GM18873 (cell line): ENCODE measurements at regions not wholly inside any gene's neighbourhood (a gene's known extent, or its start where the extent isn't known, plus 50 kb on each side); places are given as distances from the start of the nearest gene placed in this dataset.

Experiments used
- ATAC-seq: cut with Tn5 transposase; IDR thresholded peaks from one replicate; pipeline ENCODE4 v1.9.1; 2021; ENCODE audit warnings: mild to moderate bottlenecking, moderate library complexity, moderate number of reproducible peaks; ENCODE audit not compliant: unreplicated experiment, low FRiP score

- no peak for ATAC-seq
Measured at GRCh38 chr1:80779275-80779674, 1021.5 kb upstream of the ADGRL2 start.

- ATAC-seq: no peak
Measured at GRCh38 chr1:80778094-80778840, 1022.5 kb upstream of the ADGRL2 start.

DNA sequence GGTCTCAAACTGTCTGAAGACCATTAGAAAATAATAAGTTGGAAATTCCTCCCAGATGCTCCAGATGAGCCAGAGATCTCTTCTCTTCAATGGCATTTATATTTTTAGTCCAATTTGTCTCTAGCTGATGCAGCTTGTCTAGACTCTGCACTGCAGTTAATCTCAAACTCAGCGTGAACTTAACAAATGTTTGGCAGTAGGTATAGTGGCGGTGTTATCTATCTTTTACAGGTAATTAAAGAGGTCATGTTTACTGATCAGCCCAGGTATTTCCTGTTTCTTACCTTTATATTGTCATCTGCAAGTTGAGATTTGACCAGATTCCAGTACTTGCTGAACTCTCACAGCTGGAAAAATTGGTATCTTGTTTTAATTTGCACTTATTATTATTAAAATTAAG is 1024.5 kb upstream of the ADGRL2 start:
- no peak for ATAC-seq

DNA sequence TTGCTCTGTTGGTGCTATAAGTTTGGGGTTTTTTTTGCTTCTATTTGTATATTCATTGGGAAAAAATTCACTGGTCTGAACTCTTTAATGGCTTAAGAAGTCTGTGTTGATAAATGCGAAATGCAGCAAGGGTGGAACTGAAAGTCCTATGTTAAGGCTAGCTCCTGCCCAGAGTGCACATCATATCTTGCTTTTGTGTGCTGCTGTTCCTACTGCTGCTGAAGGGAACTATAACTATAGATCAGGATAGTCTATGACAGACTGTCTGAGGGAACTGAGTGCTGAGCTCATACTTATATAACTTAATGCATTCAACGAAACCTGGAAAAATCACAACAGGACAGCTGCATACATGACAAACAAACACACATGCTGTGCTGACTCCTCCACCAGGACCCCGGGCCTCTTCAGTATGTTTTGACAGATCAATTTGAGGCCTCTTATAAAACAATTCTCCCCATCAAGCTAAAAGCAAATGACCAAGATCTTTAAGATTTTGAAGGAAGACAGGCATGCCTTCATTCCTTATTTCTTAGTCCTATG is 1031.5 kb upstream of the ADGRL2 start:
- ATAC-seq: no peak

DNA sequence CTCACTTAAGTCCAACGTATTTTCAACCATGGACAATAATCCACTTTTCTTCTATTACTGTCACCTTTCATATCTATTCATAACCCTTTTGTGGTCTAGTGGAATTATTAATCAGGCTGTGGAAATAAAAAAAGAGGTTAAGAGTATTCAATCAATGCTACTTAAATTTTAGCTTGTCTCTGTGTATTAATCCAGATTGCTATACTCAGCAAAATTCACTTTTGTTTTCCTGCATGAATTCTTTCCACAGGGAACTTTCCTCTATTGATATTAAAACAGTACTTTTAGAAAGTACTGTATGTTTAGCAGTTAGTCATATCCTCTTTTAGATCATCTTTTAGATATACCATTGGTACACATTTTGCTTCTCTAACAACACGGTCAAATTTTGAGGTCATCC is 1033.0 kb upstream of the ADGRL2 start:
- ATAC-seq: no peak

GRCh38 chr1:80759354-80759753 is 1041.4 kb upstream of the ADGRL2 start:
- no peak for ATAC-seq

GRCh38 chr1:80755944-80756343 is 1044.8 kb upstream of the ADGRL2 start:
- no peak for ATAC-seq

- no peak for ATAC-seq
Measured at GRCh38 chr1:80751204-80751603, 1049.5 kb upstream of the ADGRL2 start.

DNA sequence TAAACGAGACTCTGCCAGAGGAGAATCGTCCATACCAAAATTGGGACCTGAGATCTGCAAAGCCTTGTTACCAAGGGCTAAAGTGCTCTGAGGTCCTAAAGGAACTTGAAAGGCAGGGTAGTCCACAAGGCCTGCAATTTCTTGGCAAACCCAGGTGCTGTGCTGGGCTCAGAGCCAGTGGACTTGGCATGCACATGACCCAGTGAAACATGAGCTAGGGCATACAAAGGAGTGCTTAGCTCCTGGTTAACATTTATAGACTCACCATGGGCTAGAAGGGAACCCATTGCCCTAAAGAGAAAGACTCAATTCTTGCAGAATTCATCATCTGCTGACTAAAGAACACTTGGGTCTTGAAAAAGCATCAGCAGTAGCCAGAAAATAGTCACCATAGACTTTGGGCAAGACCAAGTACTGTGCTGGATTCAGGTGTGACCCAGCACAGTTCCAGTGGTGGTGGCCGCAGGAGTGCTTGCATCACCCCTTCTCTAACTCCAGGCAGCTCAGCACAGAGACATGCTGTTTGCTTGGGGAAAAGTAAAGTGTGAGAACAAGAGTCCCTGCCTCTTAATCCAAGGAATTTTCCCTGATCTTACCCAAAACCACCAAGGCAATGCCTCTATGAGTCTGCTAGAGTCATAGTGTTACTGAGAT is 1069.4 kb upstream of the ADGRL2 start:
- no peak for ATAC-seq

GRCh38 chr1:80722611-80723010 is 1078.1 kb upstream of the ADGRL2 start:
- ATAC-seq: no peak

GRCh38 chr1:80706526-80706925 is 1094.2 kb upstream of the ADGRL2 start:
- ATAC-seq: no peak

- ATAC-seq: no peak
Measured at GRCh38 chr1:80678438-80678837, 1122.3 kb upstream of the ADGRL2 start.

DNA sequence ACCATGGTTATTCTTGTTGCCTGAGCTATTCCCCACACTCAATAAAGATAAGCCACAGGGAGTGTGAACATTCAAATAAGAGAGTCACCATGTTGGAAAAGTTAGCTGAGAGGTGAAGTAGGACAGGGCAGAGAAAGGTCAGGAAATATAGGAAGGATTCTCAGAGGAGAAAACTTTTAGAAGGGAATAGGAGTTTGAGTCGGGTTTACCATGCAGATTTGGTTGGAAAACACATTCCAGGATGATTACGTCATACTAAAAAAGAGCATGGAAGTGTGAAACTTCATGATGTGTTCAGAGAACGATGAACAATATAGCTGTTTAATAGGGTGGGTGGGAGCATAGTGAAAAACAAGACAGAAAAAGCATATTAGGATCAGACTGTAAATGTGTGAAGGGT is 1125.3 kb upstream of the ADGRL2 start:
- ATAC-seq: no peak

GRCh38 chr1:80673935-80674597 is 1126.7 kb upstream of the ADGRL2 start:
- ATAC-seq: no peak

DNA sequence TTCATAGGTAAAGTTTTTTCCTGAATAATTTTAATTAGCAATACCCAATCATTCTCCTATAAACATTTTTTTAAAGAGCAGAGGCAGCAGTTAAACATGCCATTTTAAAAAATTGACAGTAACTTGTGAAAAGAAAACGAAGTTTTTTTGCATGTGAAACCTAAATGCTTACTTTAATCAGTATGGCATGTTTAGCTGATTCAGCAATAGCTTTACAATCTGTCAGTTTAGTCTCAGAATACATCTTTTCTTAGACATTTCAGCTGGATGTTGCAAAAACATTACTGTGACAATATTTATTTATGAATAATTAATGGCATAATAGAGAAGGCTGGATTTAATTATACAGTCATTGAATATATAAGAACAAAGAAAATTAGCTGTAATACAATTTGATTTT is 1132.4 kb upstream of the ADGRL2 start:
- no peak for ATAC-seq

- no peak for ATAC-seq
Measured at GRCh38 chr1:80666073-80666472, 1134.7 kb upstream of the ADGRL2 start.

GRCh38 chr1:80659161-80659560 is 1141.6 kb upstream of the ADGRL2 start:
- ATAC-seq: no peak

DNA sequence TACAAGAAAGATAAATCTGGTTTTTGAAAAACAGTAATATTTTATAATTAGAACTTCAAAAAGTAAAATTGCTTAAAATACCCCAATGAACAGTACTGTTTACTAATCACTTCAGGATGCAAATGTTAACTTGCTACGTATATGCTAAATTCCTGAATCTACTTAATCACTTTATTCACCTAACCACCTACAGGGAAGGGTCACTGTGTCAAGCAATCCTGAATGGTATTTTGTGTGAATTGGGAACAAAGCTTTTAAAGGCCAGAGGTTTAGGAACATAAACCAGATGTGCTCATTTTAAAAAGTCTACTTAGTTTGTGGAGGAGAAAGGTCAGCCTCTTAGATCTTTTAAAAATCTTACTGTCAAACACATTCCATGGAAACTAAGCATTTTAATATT is 1143.0 kb upstream of the ADGRL2 start:
- no peak for ATAC-seq

- ATAC-seq: no peak
Measured at GRCh38 chr1:80657044-80657643, 1143.6 kb upstream of the ADGRL2 start.

DNA sequence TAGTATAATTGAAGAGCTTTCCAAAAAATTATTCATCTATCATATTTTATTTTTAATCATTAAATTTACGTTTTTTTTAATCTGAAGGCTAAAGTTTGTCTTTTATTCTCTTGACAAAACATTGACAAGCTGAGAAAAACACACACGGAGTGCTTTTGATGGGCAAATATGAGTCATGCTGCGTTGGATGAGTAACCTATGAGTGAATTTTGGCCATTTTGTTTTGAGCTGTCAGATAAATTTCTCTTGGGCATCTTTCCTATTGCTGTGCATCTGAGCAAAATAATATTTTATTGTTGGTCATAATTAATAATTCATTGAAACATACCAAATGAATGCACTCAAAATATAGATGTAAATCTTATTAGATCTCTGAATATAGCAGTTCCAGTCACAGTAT is 1144.1 kb upstream of the ADGRL2 start:
- no peak for ATAC-seq

DNA sequence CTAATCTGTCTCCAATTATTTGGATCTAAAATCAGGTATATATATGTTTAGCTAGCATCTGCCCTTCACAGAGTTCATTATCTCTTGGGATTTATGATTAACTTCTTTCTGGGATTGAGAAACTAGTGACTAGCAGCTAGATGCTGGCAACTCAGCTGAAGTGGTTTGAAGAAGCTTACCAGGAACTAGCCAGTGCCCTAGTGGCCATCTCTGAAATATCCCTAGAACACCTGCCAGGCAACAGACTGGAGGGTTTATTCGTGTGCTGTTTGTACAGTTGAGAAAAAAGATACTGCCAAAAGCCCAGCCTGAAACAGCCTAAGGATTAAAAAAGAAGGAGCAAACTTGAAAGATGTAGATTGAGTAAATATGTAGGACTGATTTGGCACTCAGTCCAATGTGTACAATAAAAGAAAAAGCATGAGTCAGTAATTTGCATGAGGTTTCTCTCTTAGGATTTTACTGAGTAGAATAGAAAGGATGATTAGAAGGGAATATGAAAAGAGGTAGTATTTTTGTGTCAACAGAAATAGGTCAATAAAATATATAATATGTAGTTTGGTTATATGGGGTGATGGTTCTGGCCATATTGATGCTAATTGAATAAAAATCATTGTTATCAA is 1144.6 kb upstream of the ADGRL2 start:
- peak; percentile 62 for ATAC-seq
